ENCODE measurements at regions not wholly inside any gene's neighbourhood (a gene's known extent, or its start where the extent isn't known, plus 50 kb on each side); places are given as distances from the start of the nearest gene placed in this dataset.

DNA sequence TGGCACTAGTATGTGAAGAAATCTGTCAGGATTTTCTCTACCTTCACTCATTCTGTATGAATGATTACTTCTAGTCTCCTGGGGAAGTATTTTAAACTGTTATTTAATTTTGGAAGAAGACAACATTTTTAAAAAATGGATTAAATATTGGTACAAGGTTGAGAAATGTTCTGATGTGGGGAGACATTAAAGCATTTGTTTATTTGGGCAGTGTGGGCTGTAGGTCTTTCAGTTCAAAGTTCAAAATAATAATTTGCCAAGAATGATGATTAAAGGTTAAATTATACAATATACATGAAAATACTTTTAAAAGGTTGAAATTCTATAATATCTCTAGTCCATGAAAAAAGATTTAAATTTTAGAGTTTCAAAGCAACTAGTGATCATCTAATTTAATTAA lies 194.7 kb downstream of the NHLRC3 start:
- TF ChIP-seq, protein P1, sequence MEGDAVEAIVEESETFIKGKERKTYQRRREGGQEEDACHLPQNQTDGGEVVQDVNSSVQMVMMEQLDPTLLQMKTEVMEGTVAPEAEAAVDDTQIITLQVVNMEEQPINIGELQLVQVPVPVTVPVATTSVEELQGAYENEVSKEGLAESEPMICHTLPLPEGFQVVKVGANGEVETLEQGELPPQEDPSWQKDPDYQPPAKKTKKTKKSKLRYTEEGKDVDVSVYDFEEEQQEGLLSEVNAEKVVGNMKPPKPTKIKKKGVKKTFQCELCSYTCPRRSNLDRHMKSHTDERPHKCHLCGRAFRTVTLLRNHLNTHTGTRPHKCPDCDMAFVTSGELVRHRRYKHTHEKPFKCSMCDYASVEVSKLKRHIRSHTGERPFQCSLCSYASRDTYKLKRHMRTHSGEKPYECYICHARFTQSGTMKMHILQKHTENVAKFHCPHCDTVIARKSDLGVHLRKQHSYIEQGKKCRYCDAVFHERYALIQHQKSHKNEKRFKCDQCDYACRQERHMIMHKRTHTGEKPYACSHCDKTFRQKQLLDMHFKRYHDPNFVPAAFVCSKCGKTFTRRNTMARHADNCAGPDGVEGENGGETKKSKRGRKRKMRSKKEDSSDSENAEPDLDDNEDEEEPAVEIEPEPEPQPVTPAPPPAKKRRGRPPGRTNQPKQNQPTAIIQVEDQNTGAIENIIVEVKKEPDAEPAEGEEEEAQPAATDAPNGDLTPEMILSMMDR (IDR thresholded peaks at IDR 0.05): no peak
- TF ChIP-seq POLR2A (IDR thresholded peaks at IDR 0.05): no peak
